H4 (cell line): ENCODE measurements at regions not wholly inside any gene's neighbourhood (a gene's known extent, or its start where the extent isn't known, plus 50 kb on each side); places are given as distances from the start of the nearest gene placed in this dataset.

ENCODE experiments used
- DNase-seq: peaks from one replicate; pipeline ENCODE4 v3.0.0-alpha.2; 2015; ENCODE audit warnings: low spot score

GRCh38 chr16:14362774-14363371 is 267.2 kb downstream of the PARN start:
- no peak for DNase-seq

GRCh38 chr16:14360326-14361037 is 269.6 kb downstream of the PARN start:
- DNase-seq: no peak

- DNase-seq: no peak
Observed at GRCh38 chr16:14358697-14359305, 271.3 kb downstream of the PARN start.

- no peak for DNase-seq
Observed at GRCh38 chr16:14357328-14357727, 272.7 kb downstream of the PARN start.

GRCh38 chr16:14356064-14356463 is 274.0 kb downstream of the PARN start:
- DNase-seq: no peak

GRCh38 chr16:14354561-14355351 is 275.3 kb downstream of the PARN start:
- DNase-seq: no peak

- no peak for DNase-seq
Observed at GRCh38 chr16:14353340-14353739, 276.7 kb downstream of the PARN start.

- no peak for DNase-seq
Observed at GRCh38 chr16:14351647-14352046, 278.4 kb downstream of the PARN start.

GRCh38 chr16:14350626-14351025 is 279.4 kb downstream of the PARN start:
- DNase-seq: no peak

GRCh38 chr16:14350081-14350480 is 279.0 kb downstream of the MRTFB start:
- no peak for DNase-seq

GRCh38 chr16:14347706-14348105 is 276.6 kb downstream of the MRTFB start:
- no peak for DNase-seq

- no peak for DNase-seq
Observed at GRCh38 chr16:14346278-14347142, 275.4 kb downstream of the MRTFB start.

- no peak for DNase-seq
Observed at GRCh38 chr16:14345512-14346115, 274.5 kb downstream of the MRTFB start.

GRCh38 chr16:14344945-14345344 is 273.8 kb downstream of the MRTFB start:
- DNase-seq: no peak

GRCh38 chr16:14344292-14344691 is 273.2 kb downstream of the MRTFB start:
- no peak for DNase-seq

- DNase-seq: no peak
Observed at GRCh38 chr16:14341324-14342225, 270.5 kb downstream of the MRTFB start.

GRCh38 chr16:14339694-14340093 is 268.6 kb downstream of the MRTFB start:
- no peak for DNase-seq

GRCh38 chr16:14338969-14339368 is 267.9 kb downstream of the MRTFB start:
- DNase-seq: no peak

- DNase-seq: no peak
Observed at GRCh38 chr16:14338236-14338635, 267.1 kb downstream of the MRTFB start.
